Endothelial cell of umbilical vein (primary cell): ENCODE measurements at regions not wholly inside any gene's neighbourhood (a gene's known extent, or its start where the extent isn't known, plus 50 kb on each side); places are given as distances from the start of the nearest gene placed in this dataset.

ENCODE experiments used
- BruUV-seq: library from RNA; stranded (reverse); fragments of 400-500 nt; replicated peaks from 2 replicates; lab custom pipeline; 2021; lab: Mats Ljungman, UMichigan
- CTCF ChIA-PET: fragments of 300-600, 350-600 bp; sonication (Branson Sonifier 250); formaldehyde crosslinking; loops from one replicate; lab custom pipeline; 2021; ENCODE audit warnings: antibody characterized with exemption, inconsistent platforms; lab: Charles Lee
- POLR2A ChIA-PET: fragments of 300-600, 350-600 bp; sonication (Branson Sonifier 250); formaldehyde crosslinking; loops from one replicate; lab custom pipeline; 2021; ENCODE audit warnings: antibody characterized with exemption, inconsistent platforms; lab: Charles Lee
- DNase-seq: peaks from one replicate; pipeline ENCODE4 v3.0.0-alpha.2; 2011; ENCODE audit warnings: low read depth, low spot score
- FAIRE-seq: peaks from 2 replicates; lab custom pipeline; 2011; peaks lifted over from hg19 to GRCh38; lab: Jason Lieb, UNC
- H2AFZ ChIP-seq: 2 replicates; pipeline ENCODE4 v1.6.0; 2012; ENCODE audit warnings: low read depth, low read length, control low read depth, inconsistent platforms
- H3K27ac ChIP-seq: 2 replicates; pipeline ENCODE4 v1.5.1; 2011; ENCODE audit warnings: low read depth, mild to moderate bottlenecking, control low read depth, low read length, moderate library complexity; ENCODE audit not compliant: insufficient read depth
- H3K27me3 ChIP-seq, 2 experiments: 2 replicates each; pipeline versions ENCODE4 v1.6.0 to v1.6.1; 2011; ENCODE audit warnings: low read length in 2 of 2, mixed read lengths in 1 of 2; ENCODE audit not compliant: control insufficient read depth in 2 of 2, insufficient read depth in 2 of 2
- H3K36me3 ChIP-seq, 2 experiments: 2 replicates in 1 of 2; 3 replicates in 1 of 2; pipeline ENCODE4 v1.5.1; 2011; ENCODE audit warnings: low read length in 2 of 2, mild to moderate bottlenecking in 1 of 2, moderate library complexity in 1 of 2; ENCODE audit not compliant: control insufficient read depth in 2 of 2, insufficient read depth in 2 of 2; ENCODE audit errors: extremely low read depth in 1 of 2
- H3K4me1 ChIP-seq: 3 replicates; pipeline ENCODE4 v1.5.1; 2011; ENCODE audit warnings: mild to moderate bottlenecking, low read length; ENCODE audit not compliant: control insufficient read depth, insufficient read depth; ENCODE audit errors: extremely low read depth
- H3K4me2 ChIP-seq: 2 replicates; pipeline ENCODE4 v1.6.1; 2011; ENCODE audit warnings: low read length, control low read depth, mixed read lengths; ENCODE audit not compliant: insufficient read depth
- H3K4me3 ChIP-seq, 3 experiments: fragments of 200-600 bp in 1 of 3; sonication (generic), shearing (Covaris generic) in 1 of 3; replicated peaks in 1 of 3; 2 replicates each; pipeline ENCODE4 v1.5.1; 2011 to 2016; ENCODE audit warnings: control low read depth in 3 of 3, low read length in 3 of 3, mild to moderate bottlenecking in 2 of 3, inconsistent platforms in 1 of 3, low read depth in 1 of 3, moderate library complexity in 1 of 3; ENCODE audit not compliant: insufficient read depth in 1 of 3
- H3K79me2 ChIP-seq: 2 replicates; pipeline ENCODE4 v1.6.0; 2012; ENCODE audit warnings: low read length, inconsistent platforms; ENCODE audit not compliant: control insufficient read depth, insufficient read depth
- H3K9ac ChIP-seq: replicated peaks from 2 replicates; pipeline ENCODE3; 2011; ENCODE audit warnings: low read length, control low read depth; ENCODE audit not compliant: insufficient read depth; ENCODE audit errors: extremely low read depth
- H3K9me1 ChIP-seq: replicated peaks from 3 replicates; pipeline ENCODE4 v1.6.0; 2011; ENCODE audit warnings: mild to moderate bottlenecking, low read length; ENCODE audit not compliant: control insufficient read depth, insufficient read depth; ENCODE audit errors: extremely low read depth
- H3K9me3 ChIP-seq: replicated peaks from 2 replicates; pipeline ENCODE4 v1.5.1; 2012; ENCODE audit warnings: low read length, inconsistent platforms; ENCODE audit not compliant: control insufficient read depth, insufficient read depth
- H4K20me1 ChIP-seq: replicated peaks from 2 replicates; pipeline ENCODE3; 2011; ENCODE audit warnings: mild to moderate bottlenecking, low read length; ENCODE audit not compliant: control insufficient read depth, insufficient read depth; ENCODE audit errors: extremely low read depth
- EZH2 ChIP-seq: IDR thresholded peaks from 2 replicates; pipeline ENCODE4 v1.6.1; 2012; ENCODE audit warnings: borderline replicate concordance, low read depth, mild to moderate bottlenecking, moderate library complexity, low read length, inconsistent platforms; ENCODE audit not compliant: severe bottlenecking
- FOS ChIP-seq: IDR thresholded peaks from 2 replicates; pipeline ENCODE4 v1.6.1; 2011; ENCODE audit warnings: mild to moderate bottlenecking, low read length, moderate library complexity, borderline replicate concordance; ENCODE audit not compliant: insufficient read depth
- JUN ChIP-seq: IDR thresholded peaks from 2 replicates; pipeline ENCODE4 v1.6.1; 2011; ENCODE audit warnings: borderline replicate concordance, low read depth; ENCODE audit not compliant: insufficient read length, insufficient read depth
- MYC ChIP-seq: IDR thresholded peaks from one replicate; pipeline ENCODE4 v1.6.1; 2011; ENCODE audit warnings: mild to moderate bottlenecking, low read depth, low read length
- POLR2A ChIP-seq: IDR thresholded peaks from 2 replicates; pipeline ENCODE4 v1.6.1; 2012; ENCODE audit warnings: low read depth, mild to moderate bottlenecking, control low read depth, low read length
- POLR2AphosphoS5 ChIP-seq: IDR thresholded peaks from 2 replicates; pipeline ENCODE4 v1.6.1; 2012; ENCODE audit warnings: low read depth, mild to moderate bottlenecking, control low read depth, low read length, moderate library complexity; ENCODE audit not compliant: insufficient read depth
- dilution Hi-C: fragments of 300-500 bp; cut with MboI; formaldehyde crosslinking; loops from one replicate; pipeline ENCODE4 v1.15.0; 2019; ENCODE audit warnings: low sequenced_read_pairs; ENCODE audit not compliant: extremely low pct_ligation_motif_present
- intact Hi-C: fragments of 100-400 bp; cut with micrococcal nuclease; formaldehyde crosslinking; loops from one replicate; pipeline ENCODE4 v1.10.0; 2022
- TF ChIP-seq, protein P1 (sequence below): IDR thresholded peaks from 2 replicates; pipeline ENCODE4 v1.6.1; 2011; ENCODE audit not compliant: insufficient read depth, insufficient read length
- TF ChIP-seq, protein P2 (sequence below), 2 donors: IDR thresholded peaks; 1 replicate in 1 of 2; 2 replicates in 1 of 2; pipeline ENCODE4 v1.5.1; 2011; ENCODE audit warnings: low read length in 2 of 2, mild to moderate bottlenecking in 2 of 2, moderate library complexity in 2 of 2, control low read depth in 1 of 2, inconsistent platforms in 1 of 2, low read depth in 1 of 2; ENCODE audit not compliant: insufficient read depth in 1 of 2; ENCODE audit errors: extremely low read depth in 1 of 2

DNA sequence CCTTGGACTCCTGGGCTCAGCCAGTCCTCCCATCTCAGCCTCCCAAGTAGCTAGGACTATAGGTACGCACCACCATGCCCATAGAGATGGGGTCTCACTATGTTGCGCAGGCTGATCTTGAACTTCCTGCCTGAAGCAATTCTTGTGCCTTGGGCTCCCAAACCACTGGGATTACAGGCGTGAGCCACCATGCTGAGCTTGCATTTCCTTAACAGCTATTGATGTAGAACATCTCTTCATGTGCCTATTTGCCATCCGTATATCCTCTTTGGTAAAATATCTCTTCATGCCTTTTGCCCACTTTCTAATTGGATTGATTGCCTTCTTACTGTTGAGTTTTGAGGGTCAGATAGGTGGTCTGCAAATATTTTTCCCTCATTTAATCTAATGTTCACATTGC, 208.9 kb upstream of the TLE3 start:
- POLR2A ChIA-PET = no interaction called here
- CTCF ChIA-PET = interaction anchor here (0.8 kb wide), 1 partner anchor 9 kb away, joined by 3 read pairs; no protein-coding TSS in a partner anchor

DNA sequence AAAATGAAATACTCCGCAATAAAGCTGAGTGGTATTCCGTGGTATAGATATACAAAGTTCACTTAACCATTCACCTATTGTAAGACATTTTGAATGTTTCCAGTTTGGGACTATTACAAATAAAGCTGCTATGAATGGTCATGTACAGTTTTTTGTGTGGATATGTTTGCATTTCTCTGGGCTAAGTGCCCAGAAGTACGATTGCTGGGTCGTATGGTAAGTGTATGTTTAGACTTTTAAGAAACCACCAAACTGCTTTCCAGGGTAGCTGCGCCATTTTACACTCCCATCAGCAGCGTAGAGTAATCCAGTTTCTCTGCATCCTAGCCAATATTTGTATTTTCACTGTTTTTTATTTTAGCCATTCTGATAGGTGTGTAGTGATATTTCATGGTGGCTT, 208.4 kb upstream of the TLE3 start:
- intact Hi-C loops = no loop called here
- no peaks in the 10 kb centered on the region for H3K36me3 ChIP-seq
- no peaks in the 10 kb centered on the region for H3K9me1 ChIP-seq
- no peak overlapping the region for H3K4me3 ChIP-seq
- no peak for TF ChIP-seq MYC
- TF ChIP-seq FOS = no peak
- no peak for TF ChIP-seq JUN
- TF ChIP-seq EZH2 = no peak
- TF ChIP-seq, protein P1, sequence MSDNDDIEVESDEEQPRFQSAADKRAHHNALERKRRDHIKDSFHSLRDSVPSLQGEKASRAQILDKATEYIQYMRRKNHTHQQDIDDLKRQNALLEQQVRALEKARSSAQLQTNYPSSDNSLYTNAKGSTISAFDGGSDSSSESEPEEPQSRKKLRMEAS = no peak
- TF ChIP-seq POLR2AphosphoS5 = no peak
- no peaks in the 10 kb centered on the region for H3K9me3 ChIP-seq
- dilution Hi-C loops = no loop called here
- CTCF ChIA-PET = interaction anchor here (0.8 kb wide), 1 partner anchor 8 kb away, joined by 3 read pairs; no protein-coding TSS in a partner anchor
- no TSS peak for BruUV-seq
- H3K27ac ChIP-seq = no peak overlapping the region
- H3K27me3 ChIP-seq = no peaks in the 10 kb centered on the region
- DNase-seq = no peak
- H3K79me2 ChIP-seq = no peaks in the 10 kb centered on the region
- no peaks in the 10 kb centered on the region for H3K4me1 ChIP-seq
- FAIRE-seq = no peak
- no peak overlapping the region for H2AFZ ChIP-seq
- POLR2A ChIA-PET = interaction anchor here (0.6 kb wide), 1 partner anchor 44 kb away, joined by 3 read pairs; no protein-coding TSS in a partner anchor
- H3K9ac ChIP-seq = no peak overlapping the region
- no peak overlapping the region for H3K4me2 ChIP-seq
- H4K20me1 ChIP-seq = no peaks in the 10 kb centered on the region

More for the DNA sequence above, 208.9 kb upstream of the TLE3 start:
- no peaks in the 10 kb centered on the region for H3K9me3 ChIP-seq
- no peak overlapping the region for H2AFZ ChIP-seq
- DNase-seq (no peak), FAIRE-seq (no peak)
- no peaks in the 10 kb centered on the region for H3K4me1 ChIP-seq
- H3K4me3 ChIP-seq = no peak overlapping the region
- TF ChIP-seq JUN = no peak
- TF ChIP-seq POLR2A = no peak
- TF ChIP-seq FOS = no peak
- TF ChIP-seq, protein P2, sequence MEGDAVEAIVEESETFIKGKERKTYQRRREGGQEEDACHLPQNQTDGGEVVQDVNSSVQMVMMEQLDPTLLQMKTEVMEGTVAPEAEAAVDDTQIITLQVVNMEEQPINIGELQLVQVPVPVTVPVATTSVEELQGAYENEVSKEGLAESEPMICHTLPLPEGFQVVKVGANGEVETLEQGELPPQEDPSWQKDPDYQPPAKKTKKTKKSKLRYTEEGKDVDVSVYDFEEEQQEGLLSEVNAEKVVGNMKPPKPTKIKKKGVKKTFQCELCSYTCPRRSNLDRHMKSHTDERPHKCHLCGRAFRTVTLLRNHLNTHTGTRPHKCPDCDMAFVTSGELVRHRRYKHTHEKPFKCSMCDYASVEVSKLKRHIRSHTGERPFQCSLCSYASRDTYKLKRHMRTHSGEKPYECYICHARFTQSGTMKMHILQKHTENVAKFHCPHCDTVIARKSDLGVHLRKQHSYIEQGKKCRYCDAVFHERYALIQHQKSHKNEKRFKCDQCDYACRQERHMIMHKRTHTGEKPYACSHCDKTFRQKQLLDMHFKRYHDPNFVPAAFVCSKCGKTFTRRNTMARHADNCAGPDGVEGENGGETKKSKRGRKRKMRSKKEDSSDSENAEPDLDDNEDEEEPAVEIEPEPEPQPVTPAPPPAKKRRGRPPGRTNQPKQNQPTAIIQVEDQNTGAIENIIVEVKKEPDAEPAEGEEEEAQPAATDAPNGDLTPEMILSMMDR (IDR thresholded peaks at IDR 0.05; ENCODE audit: extremely low read depth in 1 of 2, insufficient read depth in 1 of 2, low read depth in 1 of 2, low read length in 2 of 2) = no peak
- no peak overlapping the region for H3K9ac ChIP-seq
- H4K20me1 ChIP-seq = no peaks in the 10 kb centered on the region
- no peaks in the 10 kb centered on the region for H3K36me3 ChIP-seq
- intact Hi-C loops = no loop called here
- H3K27me3 ChIP-seq = no peaks in the 10 kb centered on the region
- no TSS peak for BruUV-seq
- H3K27ac ChIP-seq = no peak overlapping the region
- H3K4me2 ChIP-seq = no peak overlapping the region
- H3K9me1 ChIP-seq = no peaks in the 10 kb centered on the region
- dilution Hi-C loops = no loop called here
- no peaks in the 10 kb centered on the region for H3K79me2 ChIP-seq
